LHCN-M2 (cell line): ENCODE measurements at regions not wholly inside any gene's neighbourhood (a gene's known extent, or its start where the extent isn't known, plus 50 kb on each side); places are given as distances from the start of the nearest gene placed in this dataset.

Experiments used
- DNase-seq: peaks from one replicate; pipeline ENCODE4 v3.0.0-alpha.2; 2012; ENCODE audit warnings: low read depth

GRCh38 chr5:158553962-158554336 is 545.8 kb downstream of the EBF1 start:
- DNase-seq = no peak

GRCh38 chr5:158553195-158553961 is 546.3 kb downstream of the EBF1 start:
- no peak for DNase-seq

GRCh38 chr5:158552241-158552640 is 547.5 kb downstream of the EBF1 start:
- DNase-seq = no peak

GRCh38 chr5:158549311-158549710 is 550.4 kb downstream of the EBF1 start:
- no peak for DNase-seq

- no peak for DNase-seq
Measured at GRCh38 chr5:158546748-158547147, 553.0 kb downstream of the EBF1 start.

GRCh38 chr5:158545949-158546530 is 553.7 kb downstream of the EBF1 start:
- DNase-seq = no peak

- no peak for DNase-seq
Measured at GRCh38 chr5:158544388-158545339, 555.1 kb downstream of the EBF1 start.

GRCh38 chr5:158543539-158544387 is 556.0 kb downstream of the EBF1 start:
- DNase-seq = peak; percentile 74

GRCh38 chr5:158541536-158542297 is 558.0 kb downstream of the EBF1 start:
- no peak for DNase-seq

GRCh38 chr5:158538506-158539074 is 561.1 kb downstream of the EBF1 start:
- no peak for DNase-seq

- no peak for DNase-seq
Measured at GRCh38 chr5:158537366-158537765, 562.4 kb downstream of the EBF1 start.

GRCh38 chr5:158534203-158534602 is 565.5 kb downstream of the EBF1 start:
- no peak for DNase-seq

- no peak for DNase-seq
Measured at GRCh38 chr5:158532739-158533138, 567.0 kb downstream of the EBF1 start.

GRCh38 chr5:158531860-158532259 is 567.9 kb downstream of the EBF1 start:
- DNase-seq = no peak

- DNase-seq = no peak
Measured at GRCh38 chr5:158530115-158530514, 569.6 kb downstream of the EBF1 start.

- DNase-seq = no peak
Measured at GRCh38 chr5:158529454-158529853, 570.3 kb downstream of the EBF1 start.

- DNase-seq = no peak
Measured at GRCh38 chr5:158525663-158526062, 574.1 kb downstream of the EBF1 start.

- no peak for DNase-seq
Measured at GRCh38 chr5:158524070-158524469, 575.6 kb downstream of the EBF1 start.

GRCh38 chr5:158522776-158523175 is 576.9 kb downstream of the EBF1 start:
- DNase-seq = no peak

- DNase-seq = peak; percentile 17
Measured at GRCh38 chr5:158521995-158522394, 577.7 kb downstream of the EBF1 start.
